ENCODE measurements at regions not wholly inside any gene's neighbourhood (a gene's known extent, or its start where the extent isn't known, plus 50 kb on each side); places are given as distances from the start of the nearest gene placed in this dataset.

- POLR2A ChIA-PET = no interaction called here
- 96% methylated on average over 4 of the region's 4 CpGs for WGBS (ENCODE audit: insufficient coverage)
- H3K4me1 Mint-ChIP-seq = no peaks in the 10 kb centered on the region
Measured at GRCh38 chr4:96784336-96784735, 944.4 kb downstream of the PDHA2 start.

DNA sequence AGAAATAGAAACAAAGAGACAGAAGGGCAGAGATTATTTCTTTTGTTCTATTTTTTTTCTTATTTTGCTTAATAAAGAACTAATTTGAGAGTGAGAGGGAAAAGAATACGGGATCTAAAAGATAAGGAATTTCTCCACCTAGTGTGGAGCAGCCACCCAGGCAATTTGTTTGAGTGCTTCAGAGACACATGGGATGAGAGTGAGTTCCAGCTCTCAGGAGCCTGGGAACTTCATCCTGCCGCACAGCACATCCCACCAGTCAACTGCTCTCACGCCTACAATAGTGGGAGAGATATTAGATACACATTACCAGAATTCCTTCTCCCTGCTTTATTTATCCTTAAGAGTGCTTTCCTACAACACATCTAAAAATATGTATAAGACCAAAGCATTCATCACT, 946.4 kb downstream of the PDHA2 start:
- H3K9me3 Mint-ChIP-seq (ENCODE audit: insufficient read depth) = peaks cover 7% of the 10 kb centered on the region
- H3K4me3 Mint-ChIP-seq = no peak overlapping the region
- Histone ChIP-seq H2AFZ (ENCODE audit: insufficient read depth, low read depth, low read length, poor library complexity, severe bottlenecking) (no peak overlapping the region), H3K9ac (ENCODE audit: low read length) (no peak overlapping the region), H3K4me2 (replicated peaks; ENCODE audit: low read depth, low read length, poor library complexity, severe bottlenecking) (no peak overlapping the region), H3K9me3 (ENCODE audit: control extremely low read depth in 1 of 3, control insufficient read depth in 2 of 3, insufficient read depth in 1 of 3, low read length in 2 of 3) (peaks cover 0 to 2% (median 0%) of the 10 kb centered on the region in 3 donors), H3K27me3 (replicated peaks in 1 of 4; ENCODE audit: control extremely low read depth in 1 of 4, control insufficient read depth in 3 of 4, insufficient read depth in 4 of 4, low read length in 3 of 4) (no peaks in the 10 kb centered on the region), H3K27ac (ENCODE audit: low read length in 2 of 2) (no peak overlapping the region), H3K4me1 (ENCODE audit: control insufficient read depth in 2 of 2, insufficient read depth in 2 of 2, low read length in 2 of 2) (no peaks in the 10 kb centered on the region), H3K36me3 (replicated peaks in 1 of 2; ENCODE audit: control extremely low read depth in 1 of 2, control insufficient read depth in 1 of 2, extremely low read depth in 1 of 2, insufficient read depth in 2 of 2, low read length in 1 of 2) (no peaks in the 10 kb centered on the region), H3K79me2 (ENCODE audit: control insufficient read depth, insufficient read depth, low read length) (no peaks in the 10 kb centered on the region), H4K20me1 (ENCODE audit: control insufficient read depth, insufficient read depth, low read length, poor library complexity, severe bottlenecking) (no peaks in the 10 kb centered on the region), H3K4me3 (ENCODE audit: control extremely low read depth in 1 of 5, extremely low read depth in 1 of 5, insufficient read depth in 1 of 5, low read depth in 2 of 5, low read length in 4 of 5) (no peak overlapping the region)
- no peaks in the 10 kb centered on the region for H3K27me3 Mint-ChIP-seq
- ATAC-seq (ENCODE audit: low read depth) (no peak), DNase-seq (no peak)
- no peak overlapping the region for H3K27ac Mint-ChIP-seq
- no peaks in the 10 kb centered on the region for H3K4me1 Mint-ChIP-seq
- CTCF ChIA-PET = no interaction called here
- no CpG with 5 or more reads among the region's 3 CpGs for WGBS (ENCODE audit: insufficient coverage)
- TF ChIP-seq, protein P1, sequence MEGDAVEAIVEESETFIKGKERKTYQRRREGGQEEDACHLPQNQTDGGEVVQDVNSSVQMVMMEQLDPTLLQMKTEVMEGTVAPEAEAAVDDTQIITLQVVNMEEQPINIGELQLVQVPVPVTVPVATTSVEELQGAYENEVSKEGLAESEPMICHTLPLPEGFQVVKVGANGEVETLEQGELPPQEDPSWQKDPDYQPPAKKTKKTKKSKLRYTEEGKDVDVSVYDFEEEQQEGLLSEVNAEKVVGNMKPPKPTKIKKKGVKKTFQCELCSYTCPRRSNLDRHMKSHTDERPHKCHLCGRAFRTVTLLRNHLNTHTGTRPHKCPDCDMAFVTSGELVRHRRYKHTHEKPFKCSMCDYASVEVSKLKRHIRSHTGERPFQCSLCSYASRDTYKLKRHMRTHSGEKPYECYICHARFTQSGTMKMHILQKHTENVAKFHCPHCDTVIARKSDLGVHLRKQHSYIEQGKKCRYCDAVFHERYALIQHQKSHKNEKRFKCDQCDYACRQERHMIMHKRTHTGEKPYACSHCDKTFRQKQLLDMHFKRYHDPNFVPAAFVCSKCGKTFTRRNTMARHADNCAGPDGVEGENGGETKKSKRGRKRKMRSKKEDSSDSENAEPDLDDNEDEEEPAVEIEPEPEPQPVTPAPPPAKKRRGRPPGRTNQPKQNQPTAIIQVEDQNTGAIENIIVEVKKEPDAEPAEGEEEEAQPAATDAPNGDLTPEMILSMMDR (IDR thresholded peaks at IDR 0.05) = no peak
- TF ChIP-seq EZH2 (IDR thresholded peaks at IDR 0.05; ENCODE audit: borderline replicate concordance, insufficient read depth, low read depth, low read length, poor library complexity, severe bottlenecking) = no peak
- POLR2A ChIA-PET = no interaction called here
- intact Hi-C loops (cut with micrococcal nuclease) = no loop called here

More at GRCh38 chr4:96784336-96784735, 944.4 kb downstream of the PDHA2 start:
- no peak for DNase-seq
- Histone ChIP-seq H3K36me3 (replicated peaks in 1 of 2; ENCODE audit: control extremely low read depth in 1 of 2, control insufficient read depth in 1 of 2, extremely low read depth in 1 of 2, insufficient read depth in 2 of 2, low read length in 1 of 2) (no peaks in the 10 kb centered on the region), H3K79me2 (ENCODE audit: control insufficient read depth, insufficient read depth, low read length) (no peaks in the 10 kb centered on the region), H3K4me1 (ENCODE audit: control insufficient read depth in 2 of 2, insufficient read depth in 2 of 2, low read length in 2 of 2) (no peaks in the 10 kb centered on the region), H2AFZ (ENCODE audit: insufficient read depth, low read depth, low read length, poor library complexity, severe bottlenecking) (no peak overlapping the region), H3K9ac (ENCODE audit: low read length) (no peak overlapping the region), H3K9me3 (ENCODE audit: control extremely low read depth in 1 of 3, control insufficient read depth in 2 of 3, insufficient read depth in 1 of 3, low read length in 2 of 3) (peaks cover 0 to 2% (median 0%) of the 10 kb centered on the region in 3 donors), H3K27ac (ENCODE audit: low read length in 2 of 2) (no peak overlapping the region), H4K20me1 (ENCODE audit: control insufficient read depth, insufficient read depth, low read length, poor library complexity, severe bottlenecking) (no peaks in the 10 kb centered on the region), H3K27me3 (replicated peaks in 1 of 4; ENCODE audit: control extremely low read depth in 1 of 4, control insufficient read depth in 3 of 4, insufficient read depth in 4 of 4, low read length in 3 of 4) (no peaks in the 10 kb centered on the region), H3K4me2 (replicated peaks; ENCODE audit: low read depth, low read length, poor library complexity, severe bottlenecking) (no peak overlapping the region), H3K4me3 (ENCODE audit: control extremely low read depth in 1 of 5, extremely low read depth in 1 of 5, insufficient read depth in 1 of 5, low read depth in 2 of 5, low read length in 4 of 5) (no peak overlapping the region)
- Mint-ChIP-seq H3K9me3 (ENCODE audit: insufficient read depth) (peaks cover 7% of the 10 kb centered on the region), H3K27me3 (no peaks in the 10 kb centered on the region), H3K4me3 (no peak overlapping the region), H3K27ac (no peak overlapping the region)
- CTCF ChIA-PET = no interaction called here
- no peak for ATAC-seq (ENCODE audit: low read depth)
- TF ChIP-seq, protein P1 (IDR thresholded peaks at IDR 0.05) = no peak
- TF ChIP-seq EZH2 (IDR thresholded peaks at IDR 0.05; ENCODE audit: borderline replicate concordance, insufficient read depth, low read depth, low read length, poor library complexity, severe bottlenecking) = no peak
- intact Hi-C loops (cut with micrococcal nuclease) = no loop called here
